ENCODE measurements at regions not wholly inside any gene's neighbourhood (a gene's known extent, or its start where the extent isn't known, plus 50 kb on each side); places are given as distances from the start of the nearest gene placed in this dataset.
A peak's percentile ranks its signal among the peaks of the same experiment; 100 is the strongest.
"Not testable (repeated sequence)": the region's sequence is repeated elsewhere in the genome, so short reads cannot be mapped to it uniquely, and the experiment has no call there.

- ATAC-seq: no peak
- intact Hi-C loops (cut with DNase I, micrococcal nuclease): no loop called here
- DNase-seq: no peak
Measured at GRCh38 chr2:183998797-183999190, 599.5 kb upstream of the ZNF804A start.

- intact Hi-C loops (cut with DNase I, micrococcal nuclease): no loop called here
- ATAC-seq: no peak
- DNase-seq: no peak
Measured at GRCh38 chr2:184004289-184004947, 593.9 kb upstream of the ZNF804A start.

- intact Hi-C loops (cut with DNase I, micrococcal nuclease): no loop called here
Measured at GRCh38 chr2:184004948-184005672, 593.2 kb upstream of the ZNF804A start.

GRCh38 chr2:184006998-184007397 lies 591.3 kb upstream of the ZNF804A start:
- intact Hi-C loops (cut with DNase I, micrococcal nuclease): no loop called here
- DNase-seq (peak; percentile 25 to 31), ATAC-seq (peak; percentile 99)

More at GRCh38 chr2:184004948-184005672, 593.2 kb upstream of the ZNF804A start:
- ATAC-seq: no peak
- no peak for DNase-seq

- no peak for ATAC-seq
Measured at GRCh38 chr2:184026961-184027360, 571.4 kb upstream of the ZNF804A start.

GRCh38 chr2:184030245-184030644 lies 568.1 kb upstream of the ZNF804A start:
- DNase-seq (no peak), ATAC-seq (no peak)
- intact Hi-C loops (cut with DNase I, micrococcal nuclease): no loop called here

More at GRCh38 chr2:184026961-184027360, 571.4 kb upstream of the ZNF804A start:
- intact Hi-C loops (cut with DNase I, micrococcal nuclease): no loop called here
- no peak for DNase-seq

- DNase-seq (no peak), ATAC-seq (no peak)
- intact Hi-C loops (cut with DNase I, micrococcal nuclease): no loop called here
Measured at GRCh38 chr2:184030989-184031388, 567.3 kb upstream of the ZNF804A start.

- DNase-seq (no peak), ATAC-seq (peak; percentile 79)
- intact Hi-C loops (cut with DNase I, micrococcal nuclease): no loop called here
Measured at GRCh38 chr2:184031402-184032147, 566.8 kb upstream of the ZNF804A start.

GRCh38 chr2:184032983-184033382 lies 565.3 kb upstream of the ZNF804A start:
- ATAC-seq (no peak), DNase-seq (no peak)
- intact Hi-C loops (cut with DNase I, micrococcal nuclease): no loop called here

- intact Hi-C loops (cut with DNase I, micrococcal nuclease): no loop called here
- DNase-seq (no peak), ATAC-seq (no peak)
Measured at GRCh38 chr2:184037273-184037672, 561.1 kb upstream of the ZNF804A start.

GRCh38 chr2:184039493-184039892 lies 558.8 kb upstream of the ZNF804A start:
- ATAC-seq (no peak), DNase-seq (no peak)
- intact Hi-C loops (cut with DNase I, micrococcal nuclease): no loop called here

- DNase-seq (no peak), ATAC-seq (peak; percentile 90)
Measured at GRCh38 chr2:184040230-184040629, 558.1 kb upstream of the ZNF804A start.

GRCh38 chr2:184041077-184041476 lies 557.3 kb upstream of the ZNF804A start:
- no peak for ATAC-seq
- intact Hi-C loops (cut with DNase I, micrococcal nuclease): no loop called here

More at GRCh38 chr2:184040230-184040629, 558.1 kb upstream of the ZNF804A start:
- intact Hi-C loops (cut with DNase I, micrococcal nuclease): no loop called here

GRCh38 chr2:184041777-184042176 lies 556.6 kb upstream of the ZNF804A start:
- ATAC-seq (no peak), DNase-seq (no peak)
- intact Hi-C loops (cut with DNase I, micrococcal nuclease): no loop called here

More at GRCh38 chr2:184041077-184041476, 557.3 kb upstream of the ZNF804A start:
- no peak for DNase-seq

GRCh38 chr2:184047536-184047935 lies 550.8 kb upstream of the ZNF804A start:
- ATAC-seq: no peak
- intact Hi-C loops (cut with DNase I, micrococcal nuclease): no loop called here
- DNase-seq: no peak

GRCh38 chr2:184049566-184049965 lies 548.8 kb upstream of the ZNF804A start:
- ATAC-seq: no peak
- intact Hi-C loops (cut with DNase I, micrococcal nuclease): no loop called here
- DNase-seq: no peak

- intact Hi-C loops (cut with DNase I, micrococcal nuclease): no loop called here
- peak; percentile 100 for ATAC-seq
- DNase-seq: peak; percentile 43 to 67
Measured at GRCh38 chr2:184053326-184053725, 545.0 kb upstream of the ZNF804A start.

- DNase-seq; ATAC-seq; intact Hi-C loops (cut with DNase I, micrococcal nuclease): not testable (repeated sequence)
Measured at GRCh38 chr2:184054419-184054818, 543.9 kb upstream of the ZNF804A start.

GRCh38 chr2:184057910-184058309 lies 540.4 kb upstream of the ZNF804A start:
- ATAC-seq (no peak), DNase-seq (no peak)
- intact Hi-C loops (cut with DNase I, micrococcal nuclease): no loop called here

- intact Hi-C loops (cut with DNase I, micrococcal nuclease); DNase-seq; ATAC-seq: not testable (repeated sequence)
Measured at GRCh38 chr2:184060268-184060667, 538.1 kb upstream of the ZNF804A start.

All from left colon (tissue), 2 donors.